ENCODE measurements at regions not wholly inside any gene's neighbourhood (a gene's known extent, or its start where the extent isn't known, plus 50 kb on each side); places are given as distances from the start of the nearest gene placed in this dataset.
A peak's percentile ranks its signal among the peaks of the same experiment; 100 is the strongest.

GRCh38 chr2:180161415-180161814 is 154.3 kb upstream of the CWC22 start:
- no peak for DNase-seq (ENCODE audit: low spot score)
- intact Hi-C loops (cut with DNase I) = no loop called here

- DNase-seq (ENCODE audit: low spot score) = no peak
- intact Hi-C loops (cut with DNase I) = no loop called here
These were observed 152.8 kb upstream of the CWC22 start for GRCh38 chr2:180159921-180160320.

GRCh38 chr2:180158961-180159360 is 151.9 kb upstream of the CWC22 start:
- intact Hi-C loops (cut with DNase I) = no loop called here
- no peak for DNase-seq (ENCODE audit: low spot score)

- intact Hi-C loops (cut with DNase I) = no loop called here
- DNase-seq (ENCODE audit: low spot score) = no peak
These were observed 149.6 kb upstream of the CWC22 start for GRCh38 chr2:180156651-180157050.

- intact Hi-C loops (cut with DNase I) = no loop called here
- no peak for DNase-seq (ENCODE audit: low spot score)
These were observed 143.5 kb upstream of the CWC22 start for GRCh38 chr2:180150606-180151005.

GRCh38 chr2:180146541-180146940 is 139.4 kb upstream of the CWC22 start:
- DNase-seq (ENCODE audit: low spot score) = no peak
- intact Hi-C loops (cut with DNase I) = no loop called here

GRCh38 chr2:180146114-180146513 is 139.0 kb upstream of the CWC22 start:
- intact Hi-C loops (cut with DNase I) = no loop called here
- DNase-seq (ENCODE audit: low spot score) = no peak

GRCh38 chr2:180145163-180145562 is 138.1 kb upstream of the CWC22 start:
- intact Hi-C loops (cut with DNase I) = no loop called here
- no peak for DNase-seq (ENCODE audit: low spot score)

GRCh38 chr2:180144338-180144813 is 137.3 kb upstream of the CWC22 start:
- DNase-seq (ENCODE audit: low spot score) = no peak
- intact Hi-C loops (cut with DNase I) = no loop called here

GRCh38 chr2:180143633-180144337 is 136.7 kb upstream of the CWC22 start:
- no peak for DNase-seq (ENCODE audit: low spot score)
- intact Hi-C loops (cut with DNase I) = no loop called here

- intact Hi-C loops (cut with DNase I) = no loop called here
- no peak for DNase-seq (ENCODE audit: low spot score)
These were observed 134.5 kb upstream of the CWC22 start for GRCh38 chr2:180141600-180141999.

- no peak for DNase-seq (ENCODE audit: low spot score)
- intact Hi-C loops (cut with DNase I) = no loop called here
These were observed 126.6 kb upstream of the CWC22 start for GRCh38 chr2:180133736-180134135.

GRCh38 chr2:180130403-180130802 is 123.3 kb upstream of the CWC22 start:
- intact Hi-C loops (cut with DNase I) = no loop called here
- DNase-seq (ENCODE audit: low spot score) = no peak

GRCh38 chr2:180128861-180129260 is 121.8 kb upstream of the CWC22 start:
- DNase-seq (ENCODE audit: low spot score) = no peak
- intact Hi-C loops (cut with DNase I) = loop anchor here in 1 of 2 donors (10.0 kb wide), 1 partner anchor 946 kb away; no protein-coding TSS in a partner anchor

- DNase-seq (ENCODE audit: low spot score) = peak; percentile 81
- intact Hi-C loops (cut with DNase I) = loop anchor here in 1 of 2 donors (10.0 kb wide), 1 partner anchor 949 kb away; no protein-coding TSS in a partner anchor
These were observed 118.3 kb upstream of the CWC22 start for GRCh38 chr2:180125245-180125962.

GRCh38 chr2:180124273-180125139 is 117.4 kb upstream of the CWC22 start:
- intact Hi-C loops (cut with DNase I) = loop anchor here (5.0 to 10.0 kb wide), 2 partner anchors 950 to 1588 kb away; no protein-coding TSS in a partner anchor
- no peak for DNase-seq (ENCODE audit: low spot score)

GRCh38 chr2:180122874-180123273 is 115.8 kb upstream of the CWC22 start:
- intact Hi-C loops (cut with DNase I) = loop anchor here (5.0 to 10.0 kb wide), 2 partner anchors 952 to 1589 kb away; no protein-coding TSS in a partner anchor
- no peak for DNase-seq (ENCODE audit: low spot score)

GRCh38 chr2:180115675-180116074 is 108.6 kb upstream of the CWC22 start:
- DNase-seq (ENCODE audit: low spot score) = no peak

GRCh38 chr2:180115269-180115668 is 108.2 kb upstream of the CWC22 start:
- intact Hi-C loops (cut with DNase I) = no loop called here
- DNase-seq (ENCODE audit: low spot score) = no peak

More at GRCh38 chr2:180115675-180116074, 108.6 kb upstream of the CWC22 start:
- intact Hi-C loops (cut with DNase I) = no loop called here

GRCh38 chr2:180111901-180112300 is 104.8 kb upstream of the CWC22 start:
- intact Hi-C loops (cut with DNase I) = no loop called here
- no peak for DNase-seq (ENCODE audit: low spot score)

Data from posterior vena cava (tissue), 2 donors.